Transverse colon (tissue), 4 donors: ENCODE measurements at regions not wholly inside any gene's neighbourhood (a gene's known extent, or its start where the extent isn't known, plus 50 kb on each side); places are given as distances from the start of the nearest gene placed in this dataset.

Experiments
- DNase-seq: peaks from one replicate; pipeline ENCODE4 v3.0.0-alpha.2; 2019
- H3K27ac ChIP-seq, 4 donors: fragments of 200-600 bp; sonication (generic); 2 replicates each; pipeline ENCODE4 v1.5.1; 2016 to 2018; ENCODE audit warnings: inconsistent platforms in 4 of 4
- H3K27me3 ChIP-seq: fragments of 200-600 bp; sonication (generic); 2 replicates; pipeline ENCODE4 v1.5.1; 2017; ENCODE audit warnings: inconsistent platforms
- H3K36me3 ChIP-seq, 4 donors: fragments of 200-600 bp; sonication (generic); 2 replicates each; pipeline ENCODE4 v1.5.1; 2017 to 2019; ENCODE audit warnings: inconsistent platforms in 4 of 4
- H3K4me1 ChIP-seq, 4 donors: fragments of 200-600 bp; sonication (generic); 2 replicates each; pipeline ENCODE4 v1.5.1; 2017 to 2020; ENCODE audit warnings: inconsistent platforms in 4 of 4
- H3K4me3 ChIP-seq, 4 donors: fragments of 200-600 bp; sonication (generic); 1 replicate in 1 of 4; 2 replicates in 3 of 4; pipeline versions ENCODE4 v1.5.1 to v1.6.1; 2017 to 2019; ENCODE audit warnings: inconsistent platforms in 4 of 4
- H3K9me3 ChIP-seq, 2 donors: fragments of 200-600 bp; sonication (generic); 2 replicates each; pipeline ENCODE4 v1.5.1; 2017 to 2019; ENCODE audit warnings: inconsistent platforms in 2 of 2
- EP300 ChIP-seq: sonication (generic); formaldehyde crosslinking; IDR thresholded peaks from one replicate; pipeline ENCODE4 v1.6.1; 2017; ENCODE audit warnings: antibody characterized with exemption, low read depth
- POLR2A ChIP-seq: fragments of 450-650 bp; IDR thresholded peaks from one replicate; pipeline ENCODE4 v1.6.1; 2016; ENCODE audit warnings: antibody characterized with exemption, mild to moderate bottlenecking, moderate library complexity
- POLR2AphosphoS5 ChIP-seq, 3 donors: sonication (generic); formaldehyde crosslinking; IDR thresholded peaks; one replicate each; pipeline ENCODE4 v1.6.1; 2016; ENCODE audit warnings: antibody characterized with exemption in 3 of 3
- WGBS, 2 donors: methylation state at CpG; one replicate each; pipeline ENCODE4 v1.1.5; 2018; ENCODE audit warnings: low coverage in 1 of 2; 5-methylcytosine and 5-hydroxymethylcytosine counted together
- in situ Hi-C, 4 donors: fragments of 200-750 bp; cut with MboI; loops; one replicate each; pipeline versions ENCODE4 v1.15.0 to v1.15.1; 2017; ENCODE audit warnings: low sequenced_read_pairs in 3 of 4, low pct_ligation_motif_present in 1 of 4, low pct_unique_long_range_greater_than_20kb in 1 of 4
- intact Hi-C: fragments of 100-400 bp; cut with DNase I; formaldehyde crosslinking; loops from one replicate; pipeline ENCODE4 v1.15.1; 2023; ENCODE audit warnings: low total_unique reads
- TF ChIP-seq, protein P1 (sequence below), 5 experiments: fragments of 200-600 bp in 3 of 5; fragments of 450-650 bp in 2 of 5; sonication (generic) in 3 of 5; IDR thresholded peaks; 1 replicate in 2 of 5; 2 replicates in 3 of 5; pipeline ENCODE4 v1.5.1; 2016 to 2017; ENCODE audit warnings: antibody characterized with exemption in 5 of 5, inconsistent platforms in 3 of 5, mild to moderate bottlenecking in 2 of 5, moderate library complexity in 1 of 5

DNA sequence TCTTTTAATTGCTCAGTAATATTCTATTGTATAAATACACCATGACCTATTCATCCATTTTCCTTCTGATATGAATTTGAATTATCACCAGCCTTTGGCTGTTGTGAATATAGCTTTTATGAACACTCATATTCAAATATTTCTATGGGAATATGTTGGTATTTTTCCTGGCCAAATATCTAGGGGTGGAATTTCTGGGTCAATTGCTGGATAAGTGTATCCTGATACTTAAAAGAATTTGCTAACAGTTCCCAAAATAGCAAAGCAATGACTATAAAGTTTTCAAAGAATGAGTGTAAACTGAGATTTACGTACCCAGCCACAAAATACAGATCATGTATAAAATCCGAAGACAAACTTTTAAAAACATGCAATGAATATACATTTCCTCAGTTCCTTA, 148.7 kb upstream of the CLEC14A start:
- no peak overlapping the region for H3K4me3 ChIP-seq
- no peaks in the 10 kb centered on the region for H3K4me1 ChIP-seq
- intact Hi-C loops (no loop called here), in situ Hi-C loops (no loop called here)
- no peaks in the 10 kb centered on the region for H3K27me3 ChIP-seq
- no peak overlapping the region for H3K27ac ChIP-seq
- TF ChIP-seq POLR2AphosphoS5 (IDR thresholded peaks at IDR 0.05) = no peak
- no peak for TF ChIP-seq POLR2A
- TF ChIP-seq EP300 = no peak
- TF ChIP-seq, protein P1, sequence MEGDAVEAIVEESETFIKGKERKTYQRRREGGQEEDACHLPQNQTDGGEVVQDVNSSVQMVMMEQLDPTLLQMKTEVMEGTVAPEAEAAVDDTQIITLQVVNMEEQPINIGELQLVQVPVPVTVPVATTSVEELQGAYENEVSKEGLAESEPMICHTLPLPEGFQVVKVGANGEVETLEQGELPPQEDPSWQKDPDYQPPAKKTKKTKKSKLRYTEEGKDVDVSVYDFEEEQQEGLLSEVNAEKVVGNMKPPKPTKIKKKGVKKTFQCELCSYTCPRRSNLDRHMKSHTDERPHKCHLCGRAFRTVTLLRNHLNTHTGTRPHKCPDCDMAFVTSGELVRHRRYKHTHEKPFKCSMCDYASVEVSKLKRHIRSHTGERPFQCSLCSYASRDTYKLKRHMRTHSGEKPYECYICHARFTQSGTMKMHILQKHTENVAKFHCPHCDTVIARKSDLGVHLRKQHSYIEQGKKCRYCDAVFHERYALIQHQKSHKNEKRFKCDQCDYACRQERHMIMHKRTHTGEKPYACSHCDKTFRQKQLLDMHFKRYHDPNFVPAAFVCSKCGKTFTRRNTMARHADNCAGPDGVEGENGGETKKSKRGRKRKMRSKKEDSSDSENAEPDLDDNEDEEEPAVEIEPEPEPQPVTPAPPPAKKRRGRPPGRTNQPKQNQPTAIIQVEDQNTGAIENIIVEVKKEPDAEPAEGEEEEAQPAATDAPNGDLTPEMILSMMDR (IDR thresholded peaks at IDR 0.05) = no peak
- no peaks in the 10 kb centered on the region for H3K36me3 ChIP-seq
- no peak for DNase-seq
- 61 to 70% methylated on average over 2 of the region's 2 CpGs for WGBS, 2 donors
- no peaks in the 10 kb centered on the region for H3K9me3 ChIP-seq

DNA sequence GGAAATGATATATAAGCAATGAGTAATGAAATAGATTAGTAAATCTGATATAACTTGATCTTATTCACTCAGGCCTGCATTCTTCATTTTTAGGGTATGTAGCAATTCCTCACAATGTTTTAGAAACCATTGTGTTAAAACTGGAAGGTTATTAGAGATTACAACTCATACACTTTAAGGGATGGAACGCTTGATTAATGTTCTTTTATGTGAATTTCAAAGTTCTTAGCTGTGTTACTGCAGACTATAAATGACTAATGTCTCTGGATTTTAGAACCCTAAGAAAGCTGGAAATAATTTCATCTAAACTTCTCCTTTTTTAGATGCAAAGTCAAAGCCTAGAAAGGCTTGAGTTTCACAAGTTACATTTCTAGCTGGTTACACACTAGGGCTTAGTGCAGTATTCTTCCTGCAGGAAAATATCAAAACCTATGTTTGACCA, 148.2 kb upstream of the CLEC14A start:
- H3K4me3 ChIP-seq = no peak overlapping the region
- H3K27ac ChIP-seq = no peak overlapping the region
- 60 to 71% methylated on average over 1 of the region's 1 CpG for WGBS, 2 donors
- TF ChIP-seq EP300 (no peak), POLR2A (no peak), POLR2AphosphoS5 (IDR thresholded peaks at IDR 0.05) (no peak)
- TF ChIP-seq, protein P1 (IDR thresholded peaks at IDR 0.05) = no peak
- H3K27me3 ChIP-seq = no peaks in the 10 kb centered on the region
- H3K4me1 ChIP-seq = no peaks in the 10 kb centered on the region
- H3K36me3 ChIP-seq = no peaks in the 10 kb centered on the region
- in situ Hi-C loops (no loop called here), intact Hi-C loops (no loop called here)
- DNase-seq = no peak
- no peaks in the 10 kb centered on the region for H3K9me3 ChIP-seq

DNA sequence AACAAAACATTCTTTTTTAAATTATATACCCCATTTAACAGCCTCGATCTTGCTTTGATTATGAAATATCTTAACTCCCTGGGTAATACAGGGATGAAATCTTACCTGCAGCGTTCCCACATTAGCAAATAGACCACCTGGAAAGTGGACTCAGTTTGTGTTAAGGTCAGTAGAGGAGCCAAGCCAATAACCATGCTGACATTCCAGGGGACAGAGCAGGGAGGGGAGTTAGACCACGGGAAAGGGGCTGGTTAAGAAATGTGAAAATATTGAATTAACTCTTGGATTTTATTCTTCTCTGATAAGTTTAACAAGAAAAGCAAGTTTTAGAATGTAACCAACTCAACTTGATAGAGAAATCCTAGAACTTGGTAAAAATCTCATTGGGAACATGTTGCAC, 144.9 kb upstream of the CLEC14A start:
- WGBS, 2 donors = 44 to 51% methylated on average over 3 of the region's 3 CpGs
- DNase-seq = no peak
- intact Hi-C loops (no loop called here), in situ Hi-C loops (no loop called here)
- H3K27ac ChIP-seq = no peak overlapping the region
- no peak overlapping the region for H3K4me3 ChIP-seq
- H3K4me1 ChIP-seq = no peaks in the 10 kb centered on the region
- no peaks in the 10 kb centered on the region for H3K27me3 ChIP-seq
- H3K36me3 ChIP-seq = no peaks in the 10 kb centered on the region
- no peaks in the 10 kb centered on the region for H3K9me3 ChIP-seq
- TF ChIP-seq POLR2AphosphoS5 (IDR thresholded peaks at IDR 0.05) (no peak), POLR2A (no peak), EP300 (no peak)
- TF ChIP-seq, protein P1 (IDR thresholded peaks at IDR 0.05) = no peak

DNA sequence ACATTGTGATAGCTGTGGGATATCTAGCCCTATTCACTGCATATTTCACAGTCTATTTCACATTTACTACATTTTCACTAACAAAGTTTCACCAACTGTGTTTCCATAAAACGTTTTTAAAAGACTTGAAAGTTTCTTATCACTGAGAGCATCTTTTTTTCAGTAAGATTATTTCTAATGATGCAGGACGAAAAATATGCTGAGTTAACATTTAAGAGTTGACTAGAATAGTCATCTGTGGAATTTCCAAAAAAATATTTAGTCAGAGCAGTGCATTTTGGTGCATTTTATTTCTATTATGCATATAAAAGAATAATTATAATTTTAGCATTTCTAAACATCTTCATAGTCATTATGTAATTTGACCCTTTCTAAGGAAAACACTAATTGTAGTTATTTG, 143.8 kb upstream of the CLEC14A start:
- H3K4me3 ChIP-seq = no peak overlapping the region
- no peak for DNase-seq
- H3K27me3 ChIP-seq = no peaks in the 10 kb centered on the region
- H3K9me3 ChIP-seq = no peaks in the 10 kb centered on the region
- WGBS, 2 donors = 45 to 55% methylated on average over 2 of the region's 2 CpGs
- no peaks in the 10 kb centered on the region for H3K36me3 ChIP-seq
- H3K4me1 ChIP-seq = no peaks in the 10 kb centered on the region
- TF ChIP-seq POLR2A = no peak
- TF ChIP-seq, protein P1 (IDR thresholded peaks at IDR 0.05) = no peak
- no peak for TF ChIP-seq EP300
- no peak for TF ChIP-seq POLR2AphosphoS5 (IDR thresholded peaks at IDR 0.05)
- no peak overlapping the region for H3K27ac ChIP-seq
- in situ Hi-C loops = no loop called here
- intact Hi-C loops = no loop called here
